ENCODE measurements at regions not wholly inside any gene's neighbourhood (a gene's known extent, or its start where the extent isn't known, plus 50 kb on each side); places are given as distances from the start of the nearest gene placed in this dataset.

- TF ChIP-seq GATA2 (IDR thresholded peaks at IDR 0.05; ENCODE audit: low read depth, low read length) (no peak), GATA3 (IDR thresholded peaks at IDR 0.05; ENCODE audit: low read depth, low read length) (no peak)
These were observed 256.2 kb upstream of the ATP10A start for GRCh38 chr15:26119322-26119721.

All from SH-SY5Y (cell line).